SK-N-SH (cell line): ENCODE measurements at regions not wholly inside any gene's neighbourhood (a gene's known extent, or its start where the extent isn't known, plus 50 kb on each side); places are given as distances from the start of the nearest gene placed in this dataset.

ENCODE experiments used
- CTCF ChIA-PET: fragments of 300-600, 350-600 bp; formaldehyde crosslinking; extraction: SDS; loops from one replicate; lab custom pipeline; 2021; lab: Yijun Ruan, JAX
- POLR2A ChIA-PET: fragments of 350-600 bp; sonication (Branson Sonifier 250); formaldehyde crosslinking; extraction: SDS; loops from one replicate; lab custom pipeline; 2020; ENCODE audit warnings: antibody characterized with exemption, inconsistent platforms; lab: Yijun Ruan, JAX
- DNase-seq: peaks from one replicate; pipeline ENCODE4 v3.0.0; 2012
- H2AFZ ChIP-seq: fragments of 200-600 bp; sonication (generic); 2 replicates; pipeline ENCODE4 v1.8.1; 2016; ENCODE audit warnings: antibody characterized with exemption, mild to moderate bottlenecking, low read depth
- H3F3A ChIP-seq: fragments of 200-600 bp; sonication (generic); replicated peaks from 2 replicates; pipeline ENCODE3; 2016; ENCODE audit warnings: antibody characterized with exemption, mild to moderate bottlenecking; ENCODE audit not compliant: insufficient read depth
- H3K27ac ChIP-seq, 2 experiments: fragments of 200-500 bp in 1 of 2; fragments of 200-600 bp in 1 of 2; sonication (Bioruptor generic) in 1 of 2; sonication (generic), shearing (Covaris generic) in 1 of 2; 2 replicates each; pipeline versions ENCODE4 v1.5.1 to v1.6.1; 2014 to 2016; ENCODE audit warnings: low read depth in 2 of 2, inconsistent platforms in 1 of 2, low read length in 1 of 2, mild to moderate bottlenecking in 1 of 2, mixed read lengths in 1 of 2
- H3K27me3 ChIP-seq: fragments of 200-600 bp; sonication (generic), shearing (Covaris generic); 2 replicates; pipeline ENCODE4 v1.6.1; 2016; ENCODE audit warnings: mixed run types; ENCODE audit not compliant: insufficient read depth
- H3K36me3 ChIP-seq, 2 experiments: fragments of 200-500 bp in 1 of 2; fragments of 200-600 bp in 1 of 2; sonication (Bioruptor generic) in 1 of 2; sonication (generic) in 1 of 2; replicated peaks in 1 of 2; 2 replicates each; pipeline versions ENCODE3 to v1.5.1; 2014 to 2016; ENCODE audit warnings: low read length in 1 of 2, mild to moderate bottlenecking in 1 of 2; ENCODE audit not compliant: insufficient read depth in 2 of 2, control insufficient read depth in 1 of 2
- H3K4me1 ChIP-seq, 2 experiments: fragments of 200-500 bp in 1 of 2; fragments of 200-600 bp in 1 of 2; sonication (Bioruptor generic) in 1 of 2; sonication (generic), shearing (Covaris generic) in 1 of 2; 2 replicates each; pipeline versions ENCODE4 v1.5.1 to v1.6.1; 2014 to 2016; ENCODE audit warnings: low read depth in 1 of 2, low read length in 1 of 2, mixed run types in 1 of 2; ENCODE audit not compliant: insufficient read depth in 2 of 2, control insufficient read depth in 1 of 2
- H3K4me2 ChIP-seq: fragments of 200-600 bp; sonication (generic), shearing (Covaris generic); 2 replicates; pipeline ENCODE4 v1.6.1; 2017; ENCODE audit warnings: mixed run types
- H3K4me3 ChIP-seq, 2 experiments: fragments of 200-500 bp in 1 of 2; fragments of 200-600 bp in 1 of 2; sonication (Bioruptor generic) in 1 of 2; sonication (generic), shearing (Covaris generic) in 1 of 2; 2 replicates each; pipeline versions ENCODE4 v1.5.1 to v1.8.1; 2014 to 2016; ENCODE audit warnings: low read depth in 2 of 2, inconsistent platforms in 1 of 2, low read length in 1 of 2, mild to moderate bottlenecking in 1 of 2, mixed read lengths in 1 of 2, moderate library complexity in 1 of 2
- H3K79me2 ChIP-seq: fragments of 200-600 bp; sonication (generic); 2 replicates; pipeline ENCODE4 v1.8.1; 2017; ENCODE audit warnings: mild to moderate bottlenecking; ENCODE audit not compliant: insufficient read depth
- H3K9ac ChIP-seq: fragments of 200-600 bp; sonication (generic); 2 replicates; pipeline ENCODE4 v1.6.1; 2017; ENCODE audit warnings: mixed run types
- H3K9me2 ChIP-seq: fragments of 200-600 bp; sonication (generic); 2 replicates; pipeline ENCODE4 v1.6.1; 2017; ENCODE audit warnings: mixed run types
- H3K9me3 ChIP-seq: fragments of 200-600 bp; sonication (generic); 2 replicates; pipeline ENCODE4 v1.6.1; 2017; ENCODE audit warnings: mixed run types, mild to moderate bottlenecking, moderate library complexity
- H4K20me1 ChIP-seq: fragments of 200-600 bp; sonication (generic); 2 replicates; pipeline ENCODE4 v1.6.1; 2017; ENCODE audit warnings: mild to moderate bottlenecking, mixed run types; ENCODE audit not compliant: insufficient read depth
- EP300 ChIP-seq, 2 experiments: IDR thresholded peaks; 2 replicates each; pipeline versions ENCODE4 v1.4.0 to v1.6.1; 2012; ENCODE audit warnings: borderline replicate concordance in 1 of 2, low read depth in 1 of 2, low read length in 1 of 2
- FOSL2 ChIP-seq: IDR thresholded peaks from 2 replicates; pipeline ENCODE4 v1.4.0; 2012; ENCODE audit warnings: low read depth, mild to moderate bottlenecking, moderate library complexity, borderline replicate concordance
- FOXJ3 ChIP-seq: sonication (generic); formaldehyde crosslinking; IDR thresholded peaks from 2 replicates; pipeline ENCODE4 v1.5.1; 2020; ENCODE audit warnings: mild to moderate bottlenecking, missing genetic modification reagents
- FOXM1 ChIP-seq: IDR thresholded peaks from 2 replicates; pipeline ENCODE4 v1.4.0; 2012; ENCODE audit warnings: low read depth, mild to moderate bottlenecking
- JUND ChIP-seq: IDR thresholded peaks from 2 replicates; pipeline ENCODE4 v1.4.0; 2012
- MEF2A ChIP-seq: IDR thresholded peaks from 2 replicates; pipeline ENCODE4 v1.4.0; 2012; ENCODE audit warnings: low read depth, borderline replicate concordance
- NFIC ChIP-seq: IDR thresholded peaks from 2 replicates; pipeline ENCODE4 v1.4.0; 2012; ENCODE audit warnings: borderline replicate concordance
- NRF1 ChIP-seq: IDR thresholded peaks from 2 replicates; pipeline ENCODE4 v1.6.1; 2012; ENCODE audit warnings: low read depth, mild to moderate bottlenecking, low read length
- POLR2AphosphoS5 ChIP-seq: IDR thresholded peaks from 2 replicates; pipeline ENCODE4 v1.6.1; 2012; ENCODE audit warnings: low read depth, low read length
- RAD21 ChIP-seq: IDR thresholded peaks from 2 replicates; pipeline ENCODE4 v1.6.1; 2012; ENCODE audit warnings: mild to moderate bottlenecking, low read length
- SMC3 ChIP-seq: IDR thresholded peaks from 2 replicates; pipeline ENCODE4 v1.6.1; 2012; ENCODE audit warnings: low read depth, low read length, improper control_type of control experiment
- TAF1 ChIP-seq: IDR thresholded peaks from 2 replicates; pipeline ENCODE4 v1.6.1; 2012; ENCODE audit warnings: low read depth, mild to moderate bottlenecking, low read length, moderate library complexity, borderline replicate concordance
- TCF12 ChIP-seq: IDR thresholded peaks from 2 replicates; pipeline ENCODE4 v1.4.0; 2012
- TEAD4 ChIP-seq: IDR thresholded peaks from 2 replicates; pipeline ENCODE4 v1.4.0; 2012; ENCODE audit warnings: mild to moderate bottlenecking, borderline replicate concordance; ENCODE audit not compliant: insufficient read depth
- WGBS: methylation state at CpG from one replicate; pipeline ENCODE4 v1.1.6; 2017; ENCODE audit warnings: low lambda C conversion rate; 5-methylcytosine and 5-hydroxymethylcytosine counted together
- TF ChIP-seq, protein P1 (sequence below): IDR thresholded peaks from 2 replicates; pipeline ENCODE4; 2012
- TF ChIP-seq, protein P2 (sequence below): fragments of 150-350 bp; IDR thresholded peaks from 2 replicates; pipeline ENCODE4 v1.6.1; 2017; ENCODE audit warnings: antibody characterized with exemption, low read length, low read depth, borderline replicate concordance
- TF ChIP-seq, protein P3 (sequence below): fragments of 150-350 bp; IDR thresholded peaks from 2 replicates; pipeline ENCODE4 v1.6.1; 2016; ENCODE audit warnings: mild to moderate bottlenecking, low read depth, low read length
- TF ChIP-seq, protein P4 (sequence below): IDR thresholded peaks from 2 replicates; pipeline ENCODE4 v1.6.1; 2012; ENCODE audit warnings: mild to moderate bottlenecking, low read depth, low read length, moderate library complexity
- TF ChIP-seq, protein P5 (sequence below): IDR thresholded peaks from 2 replicates; pipeline ENCODE4 v1.4.0; 2012; ENCODE audit warnings: low read depth, borderline replicate concordance

DNA sequence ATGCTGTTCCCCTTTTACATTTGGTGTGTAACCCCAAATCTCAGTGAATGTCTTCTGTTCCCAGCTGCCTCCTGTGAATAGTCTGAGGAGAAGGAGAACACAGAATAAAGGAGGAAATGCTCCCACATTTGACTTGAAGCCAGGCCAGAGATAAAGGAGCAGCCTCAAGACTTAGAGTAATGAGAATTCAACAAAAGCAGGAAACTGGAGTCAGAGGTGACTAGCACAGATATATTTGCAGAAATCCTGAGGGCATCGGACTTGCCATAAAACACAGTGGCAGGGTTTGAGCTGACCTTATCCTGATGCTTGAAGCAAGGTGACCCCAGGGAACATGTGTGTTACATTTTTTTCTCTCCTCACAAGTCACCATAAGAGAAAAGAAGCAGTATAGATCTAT lies 291.4 kb upstream of the RND3 start:
- Histone ChIP-seq H3F3A (no peaks in the 10 kb centered on the region), H3K4me3 (no peak overlapping the region), H2AFZ (no peak overlapping the region), H3K9me3 (no peaks in the 10 kb centered on the region), H3K4me1 (peaks cover 0 to 7% of the 10 kb centered on the region in 2 experiments; a peak in 1 of 4 replicates), H3K27me3 (no peaks in the 10 kb centered on the region), H3K36me3 (no peaks in the 10 kb centered on the region), H3K79me2 (no peaks in the 10 kb centered on the region), H3K9ac (no peak overlapping the region), H3K9me2 (no peaks in the 10 kb centered on the region), H4K20me1 (no peaks in the 10 kb centered on the region), H3K27ac (no peak overlapping the region), H3K4me2 (no peak overlapping the region)
- 100% methylated on average over 1 of the region's 1 CpG for WGBS
- TF ChIP-seq TEAD4 (no peak), FOXM1 (no peak), MEF2A (no peak), NFIC (no peak), EP300 (IDR thresholded peaks at IDR 0.05; ENCODE audit: borderline replicate concordance in 1 of 2, low read depth in 1 of 2, low read length in 1 of 2) (no peak), NRF1 (no peak), TAF1 (no peak), RAD21 (no peak), FOSL2 (no peak), FOXJ3 (no peak), JUND (no peak), SMC3 (no peak), POLR2AphosphoS5 (no peak), TCF12 (no peak)
- TF ChIP-seq, protein P1, sequence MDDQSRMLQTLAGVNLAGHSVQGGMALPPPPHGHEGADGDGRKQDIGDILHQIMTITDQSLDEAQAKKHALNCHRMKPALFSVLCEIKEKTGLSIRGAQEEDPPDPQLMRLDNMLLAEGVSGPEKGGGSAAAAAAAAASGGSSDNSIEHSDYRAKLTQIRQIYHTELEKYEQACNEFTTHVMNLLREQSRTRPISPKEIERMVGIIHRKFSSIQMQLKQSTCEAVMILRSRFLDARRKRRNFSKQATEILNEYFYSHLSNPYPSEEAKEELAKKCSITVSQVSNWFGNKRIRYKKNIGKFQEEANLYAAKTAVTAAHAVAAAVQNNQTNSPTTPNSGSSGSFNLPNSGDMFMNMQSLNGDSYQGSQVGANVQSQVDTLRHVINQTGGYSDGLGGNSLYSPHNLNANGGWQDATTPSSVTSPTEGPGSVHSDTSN: no peak
- TF ChIP-seq, protein P2, sequence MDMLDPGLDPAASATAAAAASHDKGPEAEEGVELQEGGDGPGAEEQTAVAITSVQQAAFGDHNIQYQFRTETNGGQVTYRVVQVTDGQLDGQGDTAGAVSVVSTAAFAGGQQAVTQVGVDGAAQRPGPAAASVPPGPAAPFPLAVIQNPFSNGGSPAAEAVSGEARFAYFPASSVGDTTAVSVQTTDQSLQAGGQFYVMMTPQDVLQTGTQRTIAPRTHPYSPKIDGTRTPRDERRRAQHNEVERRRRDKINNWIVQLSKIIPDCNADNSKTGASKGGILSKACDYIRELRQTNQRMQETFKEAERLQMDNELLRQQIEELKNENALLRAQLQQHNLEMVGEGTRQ: no peak
- TF ChIP-seq, protein P3, sequence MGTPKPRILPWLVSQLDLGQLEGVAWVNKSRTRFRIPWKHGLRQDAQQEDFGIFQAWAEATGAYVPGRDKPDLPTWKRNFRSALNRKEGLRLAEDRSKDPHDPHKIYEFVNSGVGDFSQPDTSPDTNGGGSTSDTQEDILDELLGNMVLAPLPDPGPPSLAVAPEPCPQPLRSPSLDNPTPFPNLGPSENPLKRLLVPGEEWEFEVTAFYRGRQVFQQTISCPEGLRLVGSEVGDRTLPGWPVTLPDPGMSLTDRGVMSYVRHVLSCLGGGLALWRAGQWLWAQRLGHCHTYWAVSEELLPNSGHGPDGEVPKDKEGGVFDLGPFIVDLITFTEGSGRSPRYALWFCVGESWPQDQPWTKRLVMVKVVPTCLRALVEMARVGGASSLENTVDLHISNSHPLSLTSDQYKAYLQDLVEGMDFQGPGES: no peak
- TF ChIP-seq, protein P4, sequence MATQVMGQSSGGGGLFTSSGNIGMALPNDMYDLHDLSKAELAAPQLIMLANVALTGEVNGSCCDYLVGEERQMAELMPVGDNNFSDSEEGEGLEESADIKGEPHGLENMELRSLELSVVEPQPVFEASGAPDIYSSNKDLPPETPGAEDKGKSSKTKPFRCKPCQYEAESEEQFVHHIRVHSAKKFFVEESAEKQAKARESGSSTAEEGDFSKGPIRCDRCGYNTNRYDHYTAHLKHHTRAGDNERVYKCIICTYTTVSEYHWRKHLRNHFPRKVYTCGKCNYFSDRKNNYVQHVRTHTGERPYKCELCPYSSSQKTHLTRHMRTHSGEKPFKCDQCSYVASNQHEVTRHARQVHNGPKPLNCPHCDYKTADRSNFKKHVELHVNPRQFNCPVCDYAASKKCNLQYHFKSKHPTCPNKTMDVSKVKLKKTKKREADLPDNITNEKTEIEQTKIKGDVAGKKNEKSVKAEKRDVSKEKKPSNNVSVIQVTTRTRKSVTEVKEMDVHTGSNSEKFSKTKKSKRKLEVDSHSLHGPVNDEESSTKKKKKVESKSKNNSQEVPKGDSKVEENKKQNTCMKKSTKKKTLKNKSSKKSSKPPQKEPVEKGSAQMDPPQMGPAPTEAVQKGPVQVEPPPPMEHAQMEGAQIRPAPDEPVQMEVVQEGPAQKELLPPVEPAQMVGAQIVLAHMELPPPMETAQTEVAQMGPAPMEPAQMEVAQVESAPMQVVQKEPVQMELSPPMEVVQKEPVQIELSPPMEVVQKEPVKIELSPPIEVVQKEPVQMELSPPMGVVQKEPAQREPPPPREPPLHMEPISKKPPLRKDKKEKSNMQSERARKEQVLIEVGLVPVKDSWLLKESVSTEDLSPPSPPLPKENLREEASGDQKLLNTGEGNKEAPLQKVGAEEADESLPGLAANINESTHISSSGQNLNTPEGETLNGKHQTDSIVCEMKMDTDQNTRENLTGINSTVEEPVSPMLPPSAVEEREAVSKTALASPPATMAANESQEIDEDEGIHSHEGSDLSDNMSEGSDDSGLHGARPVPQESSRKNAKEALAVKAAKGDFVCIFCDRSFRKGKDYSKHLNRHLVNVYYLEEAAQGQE: no peak
- TF ChIP-seq, protein P5, sequence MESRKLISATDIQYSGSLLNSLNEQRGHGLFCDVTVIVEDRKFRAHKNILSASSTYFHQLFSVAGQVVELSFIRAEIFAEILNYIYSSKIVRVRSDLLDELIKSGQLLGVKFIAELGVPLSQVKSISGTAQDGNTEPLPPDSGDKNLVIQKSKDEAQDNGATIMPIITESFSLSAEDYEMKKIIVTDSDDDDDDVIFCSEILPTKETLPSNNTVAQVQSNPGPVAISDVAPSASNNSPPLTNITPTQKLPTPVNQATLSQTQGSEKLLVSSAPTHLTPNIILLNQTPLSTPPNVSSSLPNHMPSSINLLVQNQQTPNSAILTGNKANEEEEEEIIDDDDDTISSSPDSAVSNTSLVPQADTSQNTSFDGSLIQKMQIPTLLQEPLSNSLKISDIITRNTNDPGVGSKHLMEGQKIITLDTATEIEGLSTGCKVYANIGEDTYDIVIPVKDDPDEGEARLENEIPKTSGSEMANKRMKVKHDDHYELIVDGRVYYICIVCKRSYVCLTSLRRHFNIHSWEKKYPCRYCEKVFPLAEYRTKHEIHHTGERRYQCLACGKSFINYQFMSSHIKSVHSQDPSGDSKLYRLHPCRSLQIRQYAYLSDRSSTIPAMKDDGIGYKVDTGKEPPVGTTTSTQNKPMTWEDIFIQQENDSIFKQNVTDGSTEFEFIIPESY: no peak
- POLR2A ChIA-PET: no interaction called here
- CTCF ChIA-PET: interaction anchor here (1.0 to 1.1 kb wide), 2 partner anchors 11 to 17 kb away, joined by 3 read pairs; no protein-coding TSS in a partner anchor
- no peak for DNase-seq
